ENCODE measurements at regions not wholly inside any gene's neighbourhood (a gene's known extent, or its start where the extent isn't known, plus 50 kb on each side); places are given as distances from the start of the nearest gene placed in this dataset.

DNA sequence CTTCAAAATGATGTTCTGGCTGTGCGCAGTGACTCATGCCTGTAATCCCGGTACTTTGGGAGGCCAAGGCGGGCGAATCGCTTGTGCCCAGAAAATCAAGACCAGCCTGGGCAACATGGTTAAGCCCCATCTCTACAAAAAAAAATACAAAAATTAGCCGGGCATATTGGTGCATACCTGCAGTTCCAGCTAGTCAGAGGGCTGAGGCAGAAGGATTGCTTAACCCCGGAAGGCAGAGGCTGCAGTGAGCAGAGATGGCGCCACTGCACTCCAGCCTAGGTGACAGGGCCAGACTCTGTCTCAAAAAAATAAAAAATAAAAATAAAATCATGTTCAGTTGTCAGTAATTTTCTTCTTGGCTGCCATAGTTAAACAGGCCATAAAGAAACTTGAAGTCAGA, 245.9 kb upstream of the USP15 start:
- no peak for TF ChIP-seq POLR2A (IDR thresholded peaks at IDR 0.05; ENCODE audit: low read depth, low read length)
- TF ChIP-seq POLR2AphosphoS5 (IDR thresholded peaks at IDR 0.05; ENCODE audit: low read depth, low read length): no peak
